ENCODE measurements at regions not wholly inside any gene's neighbourhood (a gene's known extent, or its start where the extent isn't known, plus 50 kb on each side); places are given as distances from the start of the nearest gene placed in this dataset.

- no peak overlapping the region for H3K4me3 ChIP-seq (ENCODE audit: low read depth, poor library complexity, severe bottlenecking)
- DNase-seq (ENCODE audit: low spot score in 2 of 2), result no peak
- TF ChIP-seq, protein P1, sequence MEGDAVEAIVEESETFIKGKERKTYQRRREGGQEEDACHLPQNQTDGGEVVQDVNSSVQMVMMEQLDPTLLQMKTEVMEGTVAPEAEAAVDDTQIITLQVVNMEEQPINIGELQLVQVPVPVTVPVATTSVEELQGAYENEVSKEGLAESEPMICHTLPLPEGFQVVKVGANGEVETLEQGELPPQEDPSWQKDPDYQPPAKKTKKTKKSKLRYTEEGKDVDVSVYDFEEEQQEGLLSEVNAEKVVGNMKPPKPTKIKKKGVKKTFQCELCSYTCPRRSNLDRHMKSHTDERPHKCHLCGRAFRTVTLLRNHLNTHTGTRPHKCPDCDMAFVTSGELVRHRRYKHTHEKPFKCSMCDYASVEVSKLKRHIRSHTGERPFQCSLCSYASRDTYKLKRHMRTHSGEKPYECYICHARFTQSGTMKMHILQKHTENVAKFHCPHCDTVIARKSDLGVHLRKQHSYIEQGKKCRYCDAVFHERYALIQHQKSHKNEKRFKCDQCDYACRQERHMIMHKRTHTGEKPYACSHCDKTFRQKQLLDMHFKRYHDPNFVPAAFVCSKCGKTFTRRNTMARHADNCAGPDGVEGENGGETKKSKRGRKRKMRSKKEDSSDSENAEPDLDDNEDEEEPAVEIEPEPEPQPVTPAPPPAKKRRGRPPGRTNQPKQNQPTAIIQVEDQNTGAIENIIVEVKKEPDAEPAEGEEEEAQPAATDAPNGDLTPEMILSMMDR (IDR thresholded peaks at IDR 0.05), result no peak
- no peak for TF ChIP-seq POLR2A (IDR thresholded peaks at IDR 0.05)
- intact Hi-C loops (cut with DNase I; ENCODE audit: low total_unique reads), result no loop called here
Observed at GRCh38 chr14:85058150-85058549, 471.8 kb upstream of the FLRT2 start.

DNA sequence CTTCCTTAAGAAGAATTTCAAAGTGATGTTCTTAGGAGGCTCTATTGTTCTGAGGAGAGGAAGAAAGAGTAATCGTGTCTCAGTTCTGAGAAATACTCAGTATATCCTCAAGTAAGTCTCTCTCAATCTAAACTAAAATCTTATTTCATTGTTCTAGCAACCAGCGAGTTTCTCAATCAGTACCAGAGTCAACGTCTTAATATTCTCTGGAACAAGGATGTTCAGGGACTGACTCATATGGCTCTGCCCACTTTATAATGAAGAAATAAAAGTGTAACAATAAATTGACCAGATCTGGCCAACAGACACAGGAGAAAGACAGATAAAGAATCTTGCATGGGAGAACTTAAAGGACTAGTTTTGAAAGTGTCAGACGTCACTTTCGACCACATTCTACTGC lies 469.8 kb upstream of the FLRT2 start:
- intact Hi-C loops (cut with DNase I; ENCODE audit: low total_unique reads), result no loop called here
- 70 to 72% methylated on average over 5 of the region's 5 CpGs for WGBS, 2 donors
- TF ChIP-seq, protein P1 (IDR thresholded peaks at IDR 0.05), result no peak
- TF ChIP-seq POLR2A (IDR thresholded peaks at IDR 0.05), result no peak
- DNase-seq (ENCODE audit: low spot score in 2 of 2), result no peak
- no peak overlapping the region for H3K4me3 ChIP-seq (ENCODE audit: low read depth, poor library complexity, severe bottlenecking)

GRCh38 chr14:85061256-85061655 lies 468.7 kb upstream of the FLRT2 start:
- TF ChIP-seq, protein P1 (IDR thresholded peaks at IDR 0.05), result no peak
- TF ChIP-seq POLR2A (IDR thresholded peaks at IDR 0.05), result no peak
- no peak for DNase-seq (ENCODE audit: low spot score in 2 of 2)
- no peak overlapping the region for H3K4me3 ChIP-seq (ENCODE audit: low read depth, poor library complexity, severe bottlenecking)
- WGBS, 2 donors, result 76 to 83% methylated on average over 4 of the region's 4 CpGs
- intact Hi-C loops (cut with DNase I; ENCODE audit: low total_unique reads), result no loop called here

DNA sequence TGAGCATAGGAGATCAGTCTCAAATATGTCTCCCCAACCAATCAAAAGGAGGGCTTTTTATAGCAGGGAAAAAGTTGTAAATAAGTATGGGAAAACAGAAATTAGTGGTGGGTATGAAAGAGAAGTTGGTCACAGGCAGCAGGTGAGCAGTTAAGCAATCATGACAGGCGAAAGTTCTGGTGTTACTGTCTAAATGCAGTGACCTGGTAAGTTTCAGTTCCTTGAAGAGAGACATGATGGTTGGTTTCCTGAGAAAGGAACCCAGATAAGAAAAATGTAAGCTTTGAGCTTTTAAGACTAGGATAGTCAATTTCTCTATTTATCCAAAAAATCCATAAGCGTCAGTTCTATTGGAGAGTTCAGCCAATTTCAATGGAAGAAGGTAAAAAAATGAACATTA lies 466.2 kb upstream of the FLRT2 start:
- H3K4me3 ChIP-seq (ENCODE audit: low read depth, poor library complexity, severe bottlenecking), result no peak overlapping the region
- TF ChIP-seq POLR2A (IDR thresholded peaks at IDR 0.05), result no peak
- TF ChIP-seq, protein P1 (IDR thresholded peaks at IDR 0.05), result no peak
- DNase-seq (ENCODE audit: low spot score in 2 of 2), result no peak
- intact Hi-C loops (cut with DNase I; ENCODE audit: low total_unique reads), result no loop called here
- WGBS, 2 donors, result 93 to 94% methylated on average over 2 of the region's 2 CpGs

- intact Hi-C loops (cut with DNase I; ENCODE audit: low total_unique reads), result no loop called here
- no peak for DNase-seq (ENCODE audit: low spot score in 2 of 2)
- no peak overlapping the region for H3K4me3 ChIP-seq (ENCODE audit: low read depth, poor library complexity, severe bottlenecking)
- TF ChIP-seq, protein P1 (IDR thresholded peaks at IDR 0.05), result no peak
- no peak for TF ChIP-seq POLR2A (IDR thresholded peaks at IDR 0.05)
- WGBS, 2 donors, result 73 to 80% methylated on average over 6 of the region's 6 CpGs
Observed at GRCh38 chr14:85071447-85071846, 458.5 kb upstream of the FLRT2 start.

DNA sequence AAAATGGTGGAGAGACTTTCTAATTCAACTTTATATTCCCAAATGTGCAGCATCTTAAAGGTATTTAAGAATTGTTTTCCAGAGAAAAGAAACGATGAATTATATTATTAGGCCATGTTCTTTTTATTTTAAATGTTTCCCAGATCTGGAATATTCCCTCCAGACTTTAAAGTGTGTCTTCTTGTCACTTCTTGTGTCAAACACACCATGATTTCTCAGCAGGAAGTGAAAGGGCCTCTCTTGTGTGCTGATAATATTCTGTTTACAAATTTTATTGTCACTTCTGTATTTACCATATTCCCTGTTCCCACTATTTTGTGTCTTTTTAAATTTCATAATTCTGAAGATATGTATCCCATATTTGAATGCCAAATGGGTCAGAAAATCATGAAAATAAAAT lies 455.0 kb upstream of the FLRT2 start:
- DNase-seq (ENCODE audit: low spot score in 2 of 2), result no peak
- intact Hi-C loops (cut with DNase I; ENCODE audit: low total_unique reads), result no loop called here
- no peak for TF ChIP-seq POLR2A (IDR thresholded peaks at IDR 0.05)
- TF ChIP-seq, protein P1 (IDR thresholded peaks at IDR 0.05), result no peak
- H3K4me3 ChIP-seq (ENCODE audit: low read depth, poor library complexity, severe bottlenecking), result no peak overlapping the region
- WGBS, 2 donors, result 45 to 61% methylated on average over 1 of the region's 1 CpG
